ENCODE measurements at regions not wholly inside any gene's neighbourhood (a gene's known extent, or its start where the extent isn't known, plus 50 kb on each side); places are given as distances from the start of the nearest gene placed in this dataset.

DNA sequence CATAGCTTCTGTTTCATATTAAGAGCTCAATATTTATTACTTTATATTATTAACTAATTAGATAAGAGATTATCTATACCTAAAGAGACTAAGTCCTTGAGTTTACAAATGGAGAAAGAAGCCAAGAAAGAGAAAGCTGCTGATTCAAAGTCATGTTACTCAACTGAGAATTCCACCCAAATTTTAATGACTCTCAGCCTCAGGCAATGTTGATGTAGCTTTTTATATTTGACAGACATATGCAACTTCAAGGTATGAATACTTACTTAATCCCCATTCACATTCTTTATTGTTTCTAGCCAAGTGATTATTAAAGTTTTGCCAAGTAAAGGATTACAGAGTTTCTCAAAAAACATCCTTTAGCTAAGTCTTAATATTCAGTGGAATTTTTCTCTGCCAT is 527.5 kb upstream of the NMUR2 start:
- TF ChIP-seq, protein P1, sequence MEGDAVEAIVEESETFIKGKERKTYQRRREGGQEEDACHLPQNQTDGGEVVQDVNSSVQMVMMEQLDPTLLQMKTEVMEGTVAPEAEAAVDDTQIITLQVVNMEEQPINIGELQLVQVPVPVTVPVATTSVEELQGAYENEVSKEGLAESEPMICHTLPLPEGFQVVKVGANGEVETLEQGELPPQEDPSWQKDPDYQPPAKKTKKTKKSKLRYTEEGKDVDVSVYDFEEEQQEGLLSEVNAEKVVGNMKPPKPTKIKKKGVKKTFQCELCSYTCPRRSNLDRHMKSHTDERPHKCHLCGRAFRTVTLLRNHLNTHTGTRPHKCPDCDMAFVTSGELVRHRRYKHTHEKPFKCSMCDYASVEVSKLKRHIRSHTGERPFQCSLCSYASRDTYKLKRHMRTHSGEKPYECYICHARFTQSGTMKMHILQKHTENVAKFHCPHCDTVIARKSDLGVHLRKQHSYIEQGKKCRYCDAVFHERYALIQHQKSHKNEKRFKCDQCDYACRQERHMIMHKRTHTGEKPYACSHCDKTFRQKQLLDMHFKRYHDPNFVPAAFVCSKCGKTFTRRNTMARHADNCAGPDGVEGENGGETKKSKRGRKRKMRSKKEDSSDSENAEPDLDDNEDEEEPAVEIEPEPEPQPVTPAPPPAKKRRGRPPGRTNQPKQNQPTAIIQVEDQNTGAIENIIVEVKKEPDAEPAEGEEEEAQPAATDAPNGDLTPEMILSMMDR (IDR thresholded peaks at IDR 0.05): no peak
- TF ChIP-seq POLR2A (IDR thresholded peaks at IDR 0.05) (no peak), EP300 (IDR thresholded peaks at IDR 0.05) (no peak), POLR2AphosphoS5 (IDR thresholded peaks at IDR 0.05) (no peak)
